ENCODE measurements at regions not wholly inside any gene's neighbourhood (a gene's known extent, or its start where the extent isn't known, plus 50 kb on each side); places are given as distances from the start of the nearest gene placed in this dataset.
"Not testable (repeated sequence)": the region's sequence is repeated elsewhere in the genome, so short reads cannot be mapped to it uniquely, and the experiment has no call there.

DNA sequence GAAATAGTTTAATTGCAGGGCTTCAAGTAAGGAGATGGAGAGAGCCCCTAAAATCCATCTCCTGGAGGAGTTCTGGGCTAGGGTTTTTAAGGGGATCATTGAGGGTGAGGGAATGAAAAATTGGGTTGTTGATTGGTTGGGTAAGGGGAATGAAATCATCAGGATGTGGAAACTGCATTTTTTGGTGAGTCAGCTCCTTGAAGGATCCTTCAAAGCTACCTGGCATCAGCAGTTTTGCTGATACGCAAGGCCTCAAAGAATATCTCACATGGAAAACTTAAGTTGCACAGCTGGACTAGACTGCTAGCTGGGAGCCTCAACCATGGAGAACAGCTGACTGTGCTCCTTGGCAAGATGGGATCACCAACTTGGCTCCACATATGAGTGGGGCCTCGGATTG is 136.7 kb downstream of the FGF10 start:
- no peak for DNase-seq

DNA sequence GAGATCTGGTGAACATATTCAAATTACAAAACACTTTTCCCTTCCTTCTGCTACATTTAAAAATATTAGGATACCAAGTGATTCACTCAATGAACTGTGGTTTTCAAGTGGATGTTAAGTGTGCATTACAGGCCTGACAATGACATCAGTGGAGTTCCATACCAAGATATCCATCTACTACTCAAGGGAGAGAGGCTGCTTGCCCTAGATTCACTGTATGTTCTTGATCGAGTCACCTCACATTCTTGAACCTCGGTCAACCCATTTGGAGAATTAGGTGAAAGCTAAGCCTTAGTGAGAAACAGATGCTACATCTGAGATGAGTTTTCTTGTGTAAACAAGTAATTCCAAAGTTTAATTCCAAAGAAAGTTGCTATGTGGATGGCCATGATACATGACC is 142.2 kb downstream of the FGF10 start:
- DNase-seq: peak; percentile 2

GRCh38 chr5:44245935-44246334 is 143.3 kb downstream of the FGF10 start:
- DNase-seq: no peak

- DNase-seq: no peak
These were observed 146.4 kb downstream of the FGF10 start for GRCh38 chr5:44242791-44243190.

DNA sequence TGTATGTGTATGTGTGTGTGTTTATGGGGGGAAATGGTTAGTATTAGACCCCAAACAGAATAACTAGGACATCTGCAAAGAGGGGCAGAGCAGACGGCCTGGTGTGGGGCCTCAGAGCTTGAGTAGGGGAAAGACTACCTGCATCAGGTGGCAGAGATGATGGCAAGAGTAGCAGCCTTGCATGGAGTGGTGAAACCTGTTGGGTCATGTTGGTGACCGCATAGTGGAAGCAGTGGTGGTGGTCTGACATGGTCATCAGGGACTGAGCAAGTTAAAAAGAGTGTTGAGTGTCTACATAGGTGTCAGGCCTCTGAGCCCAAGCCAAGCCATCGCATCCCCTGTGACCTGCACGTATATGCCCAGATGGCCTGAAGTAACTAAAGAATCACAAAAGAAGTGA is 153.2 kb downstream of the FGF10 start:
- DNase-seq: no peak

DNA sequence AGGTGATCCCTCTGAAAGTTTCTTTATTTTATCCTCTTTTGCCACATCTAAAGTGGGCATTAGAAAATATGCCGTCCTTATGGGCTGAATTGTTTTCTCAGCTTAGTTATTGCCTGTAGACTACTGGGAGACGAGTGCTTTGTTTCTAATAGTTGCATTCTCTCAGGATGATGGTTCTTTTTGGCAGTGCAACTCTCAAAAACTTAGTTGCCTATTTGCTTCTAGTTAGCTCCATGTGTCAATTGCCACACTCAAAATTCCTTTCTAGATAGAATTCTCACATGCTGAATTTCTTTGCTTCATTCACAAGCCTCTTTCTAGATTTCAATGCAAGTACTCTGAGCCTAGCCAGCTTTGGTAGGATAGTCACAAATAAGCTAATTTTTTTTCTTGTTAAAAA is 155.5 kb downstream of the FGF10 start:
- no peak for DNase-seq

DNA sequence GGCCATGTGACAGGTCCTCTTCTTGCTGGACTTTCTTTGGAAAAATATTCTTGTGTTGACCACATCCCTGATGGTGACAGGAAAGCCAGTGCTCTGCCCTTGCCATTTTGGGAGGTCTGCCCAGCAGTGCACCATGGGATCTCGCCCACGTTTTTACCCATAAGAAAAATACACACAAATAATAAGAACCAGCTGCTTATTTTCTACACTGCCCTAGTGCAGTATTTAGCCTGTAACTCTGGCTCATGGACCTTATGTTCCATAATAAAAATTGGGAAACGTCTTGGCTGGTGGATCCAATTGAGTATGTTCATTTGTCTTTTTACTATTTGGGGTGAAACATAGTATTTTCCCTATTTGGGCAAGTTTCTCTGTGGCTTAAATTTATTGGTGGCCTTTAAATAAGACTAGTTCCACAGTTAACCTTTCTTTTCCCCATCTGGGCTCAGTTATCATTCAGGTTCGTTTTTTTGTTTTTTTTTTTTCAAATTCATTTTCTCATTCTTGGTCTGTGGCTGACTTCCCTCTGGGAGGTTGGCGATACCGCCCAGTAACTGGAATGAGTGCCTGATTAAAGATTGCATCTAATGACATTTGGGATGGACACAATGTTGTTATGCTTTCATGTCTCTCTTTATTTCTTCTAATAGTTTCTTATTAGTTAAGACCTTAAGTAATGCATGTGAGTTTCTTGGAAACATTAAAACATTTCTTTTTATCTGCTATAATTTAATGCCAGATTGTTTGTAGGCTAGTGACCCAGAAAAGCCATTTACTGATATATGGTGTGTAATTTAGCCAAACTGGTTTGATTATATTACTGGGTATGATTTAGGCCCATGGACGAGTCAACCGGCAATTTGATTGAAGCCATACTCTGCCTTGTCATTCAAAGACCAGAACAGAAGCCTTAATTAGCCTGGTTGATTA is 163.7 kb downstream of the FGF10 start:
- DNase-seq: no peak

DNA sequence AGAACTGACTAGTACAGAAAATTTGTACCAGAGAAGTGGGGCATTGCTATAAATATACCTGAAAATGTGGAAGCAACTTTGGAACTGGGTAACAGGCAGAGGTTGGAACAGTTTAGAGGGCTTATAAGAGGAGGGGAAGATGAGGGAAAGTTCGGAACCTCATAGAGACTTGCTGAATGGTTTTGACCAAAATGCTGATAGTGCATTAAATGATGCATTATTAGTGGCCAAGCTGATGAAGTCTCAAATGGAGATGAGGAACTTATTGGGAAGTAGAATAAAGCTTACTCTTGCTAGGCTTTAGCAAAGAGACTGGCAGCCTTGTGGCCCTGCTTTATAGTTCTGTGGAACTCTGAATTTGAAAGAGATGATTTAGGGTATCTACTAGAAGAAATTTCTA is 189.8 kb downstream of the FGF10 start:
- DNase-seq: no peak

- DNase-seq: no peak
These were observed 200.0 kb downstream of the FGF10 start for GRCh38 chr5:44189255-44189654.

DNA sequence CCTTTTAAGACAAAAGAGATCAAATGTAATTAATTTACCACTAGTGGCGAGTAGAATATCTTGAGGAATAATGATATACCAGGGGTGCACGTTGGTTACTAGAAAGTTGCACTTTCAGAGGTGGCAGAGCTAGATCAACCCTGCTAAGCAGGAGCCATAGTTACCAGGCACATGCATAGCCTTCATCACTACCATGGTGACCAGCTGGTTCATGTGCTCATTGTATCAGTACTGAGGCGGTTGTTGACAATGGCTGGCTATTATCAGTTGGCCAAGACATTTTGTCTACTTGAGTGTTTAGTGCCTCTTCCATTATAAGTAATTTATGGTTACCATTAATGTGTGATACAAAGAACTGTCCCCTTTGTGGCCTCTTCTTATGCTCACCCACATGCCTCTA is 201.2 kb downstream of the FGF10 start:
- no peak for DNase-seq

- no peak for DNase-seq
These were observed 205.5 kb downstream of the FGF10 start for GRCh38 chr5:44183753-44184152.

- DNase-seq: no peak
These were observed 205.9 kb downstream of the FGF10 start for GRCh38 chr5:44183312-44183711.

GRCh38 chr5:44178414-44178813 is 210.8 kb downstream of the FGF10 start:
- no peak for DNase-seq

DNA sequence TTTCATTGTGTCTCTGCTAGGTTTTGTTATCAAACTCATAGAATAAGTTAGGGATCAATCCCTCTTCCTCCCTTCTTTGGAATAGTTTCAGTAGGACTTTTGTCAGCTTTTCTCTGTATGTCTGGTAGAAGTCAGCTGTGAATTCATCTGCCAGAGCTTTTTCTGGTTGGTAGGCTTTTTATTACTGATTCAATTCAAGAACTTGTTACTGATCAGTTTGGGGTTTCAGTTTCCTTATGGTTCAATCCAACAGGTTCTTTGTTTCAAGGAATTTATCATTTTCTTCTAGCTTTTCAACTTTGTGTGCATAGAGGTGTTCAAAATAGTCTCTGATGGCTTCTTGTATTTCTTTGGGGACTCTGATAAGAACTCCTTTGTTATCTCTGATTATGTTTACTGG is 221.7 kb downstream of the FGF10 start:
- DNase-seq: no peak

- no peak for DNase-seq
These were observed 228.9 kb downstream of the FGF10 start for GRCh38 chr5:44160369-44160768.

- DNase-seq: no peak
These were observed 239.0 kb downstream of the FGF10 start for GRCh38 chr5:44150075-44150723.

- DNase-seq: not testable (repeated sequence)
These were observed 271.3 kb downstream of the FGF10 start for GRCh38 chr5:44117947-44118346.

GRCh38 chr5:44108232-44108631 is 281.0 kb downstream of the FGF10 start:
- not testable (repeated sequence) for DNase-seq

DNA sequence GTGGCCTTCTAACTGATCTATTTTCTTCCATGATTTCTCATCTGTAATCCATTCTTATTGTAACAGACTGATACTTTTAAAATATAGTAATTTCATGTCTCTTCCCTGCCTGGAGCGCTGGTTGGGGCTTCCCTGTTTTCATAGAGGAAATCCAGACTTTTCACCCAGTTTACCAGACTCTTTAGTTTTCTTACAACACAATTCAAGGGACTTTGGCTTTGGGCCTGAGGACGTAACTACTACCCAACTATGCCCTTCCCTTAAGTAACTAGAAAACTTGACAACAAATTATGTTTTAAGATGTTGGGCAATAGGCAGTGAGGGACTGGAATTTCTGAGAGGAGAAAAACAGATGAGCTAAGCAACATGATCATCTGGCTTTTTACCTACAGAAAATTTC is 289.6 kb downstream of the FGF10 start:
- DNase-seq: no peak

DNA sequence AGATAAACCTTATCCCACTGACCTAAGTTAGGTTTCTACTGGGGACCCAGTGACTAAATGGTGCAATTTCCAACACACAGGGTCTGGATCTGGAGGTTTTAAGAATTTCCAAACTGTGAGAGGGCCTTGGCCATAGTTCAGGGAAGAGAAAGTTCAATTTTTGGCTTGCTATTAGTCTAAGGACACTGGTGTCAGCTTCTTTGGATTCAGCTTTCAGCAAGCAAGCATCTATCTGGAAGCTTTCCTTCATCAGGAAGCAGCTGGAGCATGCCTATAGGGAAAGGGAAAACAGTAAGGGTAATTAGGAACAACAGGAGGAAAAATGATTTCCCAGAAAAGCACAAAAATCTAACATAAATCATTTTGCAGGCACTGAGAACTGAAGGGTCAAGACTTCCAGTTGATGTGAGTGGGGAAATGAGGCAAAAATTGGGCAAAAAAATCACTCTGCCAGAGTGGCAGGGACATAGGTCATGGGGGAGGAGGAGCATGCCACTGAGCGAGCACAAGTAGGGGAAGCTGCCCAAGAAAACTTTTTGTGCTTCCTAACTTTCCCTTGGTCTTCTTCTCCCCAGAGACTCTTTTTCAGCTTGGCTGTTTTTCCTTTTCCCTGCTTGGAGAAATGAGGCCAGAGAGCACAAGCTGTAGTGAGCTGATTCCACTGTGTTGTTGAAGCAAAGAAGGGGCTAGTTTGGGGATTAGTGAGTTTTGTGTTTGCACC is 299.6 kb downstream of the FGF10 start:
- no peak for DNase-seq

- no peak for DNase-seq
These were observed 304.1 kb downstream of the FGF10 start for GRCh38 chr5:44085083-44085482.

- DNase-seq: not testable (repeated sequence)
These were observed 314.7 kb downstream of the FGF10 start for GRCh38 chr5:44074547-44074946.

DNA sequence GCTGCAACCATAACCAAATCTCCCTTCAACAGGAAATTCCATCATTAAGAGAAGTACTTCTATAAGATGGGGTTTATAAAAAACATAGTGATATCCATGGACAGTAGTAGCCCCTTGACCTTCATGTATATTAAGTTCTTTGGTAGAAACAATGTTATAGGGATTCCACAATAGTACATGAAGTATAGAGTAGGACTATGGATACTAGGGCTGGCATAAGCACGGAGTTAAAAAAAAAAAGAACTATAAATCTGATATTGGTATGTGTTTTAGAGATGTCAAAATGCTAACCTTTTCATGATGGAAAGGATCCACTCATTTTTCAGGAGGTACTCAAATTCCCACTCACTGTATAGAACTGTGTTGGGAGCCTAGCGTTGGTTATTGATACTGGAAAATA is 337.6 kb downstream of the FGF10 start:
- DNase-seq: peak; percentile 67

Data from NCI-H2171 treated with DMSO at 0.1 percent for 48 hours (cell line).